ENCODE measurements at regions not wholly inside any gene's neighbourhood (a gene's known extent, or its start where the extent isn't known, plus 50 kb on each side); places are given as distances from the start of the nearest gene placed in this dataset.
A peak's percentile ranks its signal among the peaks of the same experiment; 100 is the strongest.

GRCh38 chr2:128783896-128784295 is 465.2 kb upstream of the HS6ST1 start:
- DNase-seq, result no peak

GRCh38 chr2:128784626-128785306 is 466.1 kb upstream of the HS6ST1 start:
- no peak for DNase-seq

- no peak for DNase-seq
These were observed 467.6 kb upstream of the HS6ST1 start for GRCh38 chr2:128786316-128786715.

GRCh38 chr2:128786741-128787478 is 468.2 kb upstream of the HS6ST1 start:
- DNase-seq, result no peak

- no peak for DNase-seq
These were observed 468.9 kb upstream of the HS6ST1 start for GRCh38 chr2:128787616-128788015.

- peak in 1 of 2 donors; percentile 1 for DNase-seq
These were observed 470.1 kb upstream of the HS6ST1 start for GRCh38 chr2:128788636-128789220.

GRCh38 chr2:128789221-128789620 is 470.6 kb upstream of the HS6ST1 start:
- peak in 1 of 2 donors; percentile 4 for DNase-seq

GRCh38 chr2:128789776-128790455 is 471.2 kb upstream of the HS6ST1 start:
- DNase-seq, result no peak

- no peak for DNase-seq
These were observed 471.9 kb upstream of the HS6ST1 start for GRCh38 chr2:128790541-128791001.

GRCh38 chr2:128791120-128791984 is 472.7 kb upstream of the HS6ST1 start:
- DNase-seq, result no peak

- DNase-seq, result no peak
These were observed 473.3 kb upstream of the HS6ST1 start for GRCh38 chr2:128791985-128792320.

GRCh38 chr2:128792476-128793054 is 473.9 kb upstream of the HS6ST1 start:
- DNase-seq, result no peak

- DNase-seq, result no peak
These were observed 474.7 kb upstream of the HS6ST1 start for GRCh38 chr2:128793404-128793803.

GRCh38 chr2:128794285-128794684 is 475.6 kb upstream of the HS6ST1 start:
- peak in 1 of 2 donors; percentile 3 for DNase-seq

GRCh38 chr2:128796321-128796720 is 477.7 kb upstream of the HS6ST1 start:
- no peak for DNase-seq

- peak in 1 of 2 donors; percentile 3 for DNase-seq
These were observed 478.4 kb upstream of the HS6ST1 start for GRCh38 chr2:128797092-128797491.

GRCh38 chr2:128797533-128797932 is 478.9 kb upstream of the HS6ST1 start:
- no peak for DNase-seq

GRCh38 chr2:128797937-128798336 is 479.3 kb upstream of the HS6ST1 start:
- DNase-seq, result no peak

GRCh38 chr2:128798502-128799283 is 480.0 kb upstream of the HS6ST1 start:
- DNase-seq, result no peak

- DNase-seq, result no peak
These were observed 480.6 kb upstream of the HS6ST1 start for GRCh38 chr2:128799284-128799552.

GRCh38 chr2:128799730-128800129 is 481.1 kb upstream of the HS6ST1 start:
- DNase-seq, result no peak

- no peak for DNase-seq
These were observed 482.9 kb upstream of the HS6ST1 start for GRCh38 chr2:128801576-128801975.

Data from stimulated activated CD4-positive, alpha-beta T cell treated with anti-CD3 and anti-CD28 coated beads, Interleukin-2, amount 100 ng/mL, for 24 hours (primary cell).